ENCODE measurements at regions not wholly inside any gene's neighbourhood (a gene's known extent, or its start where the extent isn't known, plus 50 kb on each side); places are given as distances from the start of the nearest gene placed in this dataset.

GRCh38 chr12:66739940-66740651, 61.2 kb upstream of the GRIP1 start:
- no peak overlapping the region for H3K9ac ChIP-seq (replicated peaks; ENCODE audit: extremely low read depth, insufficient read depth, low read length)
- ChIA-PET CTCF (no interaction called here), POLR2A (no interaction called here)
- BruUV-seq (replicated peaks): no TSS peak
- H2AFZ ChIP-seq (ENCODE audit: low read depth, low read length): no peak overlapping the region
- H3K27me3 ChIP-seq (ENCODE audit: control insufficient read depth in 2 of 2, insufficient read depth in 2 of 2, low read length in 2 of 2): no peaks in the 10 kb centered on the region
- no peak for FAIRE-seq
- H3K4me2 ChIP-seq (ENCODE audit: insufficient read depth, low read length): no peak overlapping the region
- no peak overlapping the region for H3K4me3 ChIP-seq (replicated peaks in 1 of 3; ENCODE audit: insufficient read depth in 1 of 3, low read depth in 1 of 3, low read length in 3 of 3)
- H3K36me3 ChIP-seq (ENCODE audit: control insufficient read depth in 2 of 2, extremely low read depth in 1 of 2, insufficient read depth in 2 of 2, low read length in 2 of 2): no peaks in the 10 kb centered on the region
- H4K20me1 ChIP-seq (replicated peaks; ENCODE audit: control insufficient read depth, extremely low read depth, insufficient read depth, low read length): no peaks in the 10 kb centered on the region
- H3K4me1 ChIP-seq (ENCODE audit: control insufficient read depth, extremely low read depth, insufficient read depth, low read length): no peaks in the 10 kb centered on the region
- H3K9me3 ChIP-seq (replicated peaks; ENCODE audit: control insufficient read depth, insufficient read depth, low read length): no peaks in the 10 kb centered on the region
- no peaks in the 10 kb centered on the region for H3K9me1 ChIP-seq (replicated peaks; ENCODE audit: control insufficient read depth, extremely low read depth, insufficient read depth, low read length)
- no peak for TF ChIP-seq CTCF (IDR thresholded peaks at IDR 0.05; ENCODE audit: extremely low read depth in 1 of 2, insufficient read depth in 1 of 2, low read depth in 1 of 2, low read length in 2 of 2)
- TF ChIP-seq EZH2 (IDR thresholded peaks at IDR 0.05; ENCODE audit: borderline replicate concordance, low read depth, low read length, severe bottlenecking): no peak
- TF ChIP-seq FOS (IDR thresholded peaks at IDR 0.05; ENCODE audit: borderline replicate concordance, insufficient read depth, low read length): no peak
- no peak for TF ChIP-seq JUN (IDR thresholded peaks at IDR 0.05; ENCODE audit: borderline replicate concordance, insufficient read depth, insufficient read length, low read depth)
- no peak for TF ChIP-seq MAX (IDR thresholded peaks at IDR 0.05; ENCODE audit: insufficient read depth, insufficient read length)
- no peak for TF ChIP-seq MYC (IDR thresholded peaks at IDR 0.05; ENCODE audit: low read depth, low read length)
- TF ChIP-seq POLR2AphosphoS5 (IDR thresholded peaks at IDR 0.05; ENCODE audit: insufficient read depth, low read depth, low read length): no peak
- no peak for TF ChIP-seq GATA2 (IDR thresholded peaks at IDR 0.05; ENCODE audit: insufficient read depth, insufficient read length, low read depth, low read length)
- TF ChIP-seq POLR2A (IDR thresholded peaks at IDR 0.05; ENCODE audit: low read depth, low read length): no peak
- intact Hi-C loops (cut with micrococcal nuclease): no loop called here
- dilution Hi-C loops (cut with MboI; ENCODE audit: extremely low pct_ligation_motif_present, low sequenced_read_pairs): no loop called here
- no peak for DNase-seq (ENCODE audit: low read depth, low spot score)
- no peaks in the 10 kb centered on the region for H3K79me2 ChIP-seq (ENCODE audit: control insufficient read depth, insufficient read depth, low read length)
- no peak overlapping the region for H3K27ac ChIP-seq (ENCODE audit: insufficient read depth, low read depth, low read length)
